Activated T-helper 2 cell treated with anti-CD3 and anti-CD28 coated beads, Interferon-gamma antibody, Interleukin-2, Interleukin-4, amounts not matched to agents 10 μg/mL and 5 μg/mL and 100 μg/mL, durations not matched to agents 14 hours and 24 hours and 36 hours (primary cell): ENCODE measurements at regions not wholly inside any gene's neighbourhood (a gene's known extent, or its start where the extent isn't known, plus 50 kb on each side); places are given as distances from the start of the nearest gene placed in this dataset.
"Not testable (repeated sequence)": the region's sequence is repeated elsewhere in the genome, so short reads cannot be mapped to it uniquely, and the experiment has no call there.

Source experiments
- DNase-seq: peaks from one replicate; pipeline ENCODE4 v3.0.0; 2021; ENCODE audit warnings: low spot score
- H3K27ac Mint-ChIP-seq: one replicate; pipeline ENCODE4 v1.8.0; 2021; ENCODE audit warnings: mixed read lengths
- H3K27me3 Mint-ChIP-seq: one replicate; pipeline ENCODE4 v1.8.0; 2021; ENCODE audit warnings: low read depth, mixed read lengths
- H3K36me3 Mint-ChIP-seq: one replicate; pipeline ENCODE4 v1.8.0; 2021; ENCODE audit warnings: low read depth, mixed read lengths
- H3K4me1 Mint-ChIP-seq: one replicate; pipeline ENCODE4 v1.8.0; 2021; ENCODE audit warnings: low read depth, mixed read lengths
- H3K4me3 Mint-ChIP-seq: one replicate; pipeline ENCODE4 v1.8.0; 2021; ENCODE audit warnings: low read depth, mild to moderate bottlenecking, moderate library complexity, mixed read lengths
- H3K9me3 Mint-ChIP-seq: one replicate; pipeline ENCODE4 v1.8.0; 2021; ENCODE audit warnings: mixed read lengths
- intact Hi-C: fragments of 100-400 bp; cut with micrococcal nuclease; formaldehyde crosslinking; loops from one replicate; pipeline ENCODE4 v1.15.1; 2023

GRCh38 chr13:53272873-53273272, 244.3 kb downstream of the OLFM4 start:
- DNase-seq, result no peak
- Mint-ChIP-seq H3K27me3 (no peaks in the 10 kb centered on the region), H3K4me1 (no peaks in the 10 kb centered on the region), H3K36me3 (no peaks in the 10 kb centered on the region), H3K4me3 (no peak overlapping the region), H3K9me3 (peaks cover under 1% of the 10 kb centered on the region), H3K27ac (no peak overlapping the region)
- intact Hi-C loops, result no loop called here

DNA sequence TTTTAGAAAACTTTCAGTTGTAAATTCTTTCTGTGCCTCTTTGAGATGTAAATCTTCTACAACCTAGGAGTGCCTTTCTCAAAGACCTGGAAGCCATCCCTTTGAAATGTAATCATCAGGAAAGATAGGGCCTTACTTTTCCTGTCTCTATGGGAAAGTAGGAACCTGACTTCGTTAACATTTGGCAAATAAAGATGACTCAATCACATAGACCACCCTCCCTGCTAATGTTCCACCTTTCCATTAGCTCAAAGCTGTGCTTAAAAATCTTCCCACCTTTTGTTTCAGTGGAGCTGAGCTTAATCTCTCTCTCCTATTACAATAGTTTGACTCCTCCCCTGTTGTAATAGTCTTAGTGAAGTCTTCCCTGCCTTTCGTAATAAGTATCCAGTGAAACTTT, 247.7 kb downstream of the OLFM4 start:
- Mint-ChIP-seq H3K27me3 (no peaks in the 10 kb centered on the region), H3K4me1 (no peaks in the 10 kb centered on the region), H3K27ac (no peak overlapping the region), H3K36me3 (no peaks in the 10 kb centered on the region), H3K9me3 (no peaks in the 10 kb centered on the region), H3K4me3 (no peak overlapping the region)
- intact Hi-C loops, result no loop called here
- no peak for DNase-seq

DNA sequence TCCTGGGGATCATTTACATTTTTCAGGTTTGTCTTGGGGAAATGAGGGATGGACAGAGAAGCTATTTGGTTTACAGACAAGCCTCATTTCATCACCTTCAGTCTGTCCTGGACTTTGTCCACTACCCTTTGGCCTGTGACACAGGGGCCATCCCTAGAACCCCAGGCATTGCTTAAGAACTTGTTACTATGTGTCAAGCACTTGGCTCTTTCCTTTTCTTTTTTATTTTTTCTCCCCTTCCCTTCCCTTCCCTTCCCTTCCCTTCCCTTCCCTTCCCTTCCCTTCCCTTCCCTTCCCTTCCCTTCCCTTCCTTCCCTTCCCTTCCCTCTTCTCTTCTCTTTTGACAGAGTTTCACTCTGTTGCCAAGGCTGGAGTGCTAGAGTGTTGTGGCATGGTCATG, 253.1 kb downstream of the OLFM4 start:
- Mint-ChIP-seq H3K27ac (no peak overlapping the region), H3K4me1 (no peaks in the 10 kb centered on the region), H3K36me3 (no peaks in the 10 kb centered on the region), H3K27me3 (no peaks in the 10 kb centered on the region), H3K4me3 (no peak overlapping the region), H3K9me3 (no peaks in the 10 kb centered on the region)
- DNase-seq, result no peak
- intact Hi-C loops, result no loop called here

- intact Hi-C loops, result no loop called here
- Mint-ChIP-seq H3K9me3 (no peaks in the 10 kb centered on the region), H3K27ac (no peak overlapping the region), H3K36me3 (no peaks in the 10 kb centered on the region), H3K4me3 (no peak overlapping the region), H3K4me1 (no peaks in the 10 kb centered on the region), H3K27me3 (no peaks in the 10 kb centered on the region)
- DNase-seq, result no peak
These were observed 257.4 kb downstream of the OLFM4 start for GRCh38 chr13:53285896-53286430.

- Mint-ChIP-seq H3K4me3 (no peak overlapping the region), H3K27me3 (no peaks in the 10 kb centered on the region), H3K36me3 (no peaks in the 10 kb centered on the region), H3K4me1 (no peaks in the 10 kb centered on the region), H3K27ac (no peak overlapping the region), H3K9me3 (peaks cover 2% of the 10 kb centered on the region)
- intact Hi-C loops, result no loop called here
- DNase-seq, result no peak
These were observed 269.8 kb downstream of the OLFM4 start for GRCh38 chr13:53298396-53298795.

GRCh38 chr13:53301449-53301848, 272.8 kb downstream of the OLFM4 start:
- no peaks in the 10 kb centered on the region for H3K9me3 Mint-ChIP-seq
- H3K4me1 Mint-ChIP-seq, result no peaks in the 10 kb centered on the region
- H3K27ac Mint-ChIP-seq, result no peak overlapping the region
- H3K4me3 Mint-ChIP-seq, result no peak overlapping the region
- intact Hi-C loops, result no loop called here
- DNase-seq, result no peak
- no peaks in the 10 kb centered on the region for H3K27me3 Mint-ChIP-seq
- no peaks in the 10 kb centered on the region for H3K36me3 Mint-ChIP-seq

DNA sequence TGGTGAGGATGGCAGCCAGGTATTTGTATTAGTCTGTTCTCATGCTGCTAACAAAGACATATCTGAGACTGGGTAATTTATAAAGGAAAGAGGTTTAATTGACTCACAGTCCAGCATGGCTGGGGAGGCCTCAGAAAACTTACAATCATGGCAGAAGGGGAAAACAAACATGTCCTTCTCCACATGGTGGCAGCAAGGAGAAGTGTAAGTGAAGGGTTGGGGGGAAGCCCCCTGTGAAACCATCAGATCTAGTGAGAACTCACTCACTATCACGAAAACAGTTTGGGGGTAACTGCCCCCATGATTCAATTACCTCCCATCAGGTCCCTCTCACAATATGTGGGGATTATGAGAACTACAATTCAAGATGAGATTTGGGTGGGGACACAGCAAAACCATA, 276.8 kb downstream of the OLFM4 start:
- H3K27ac Mint-ChIP-seq, intact Hi-C loops, DNase-seq, H3K4me3 Mint-ChIP-seq, H3K27me3 Mint-ChIP-seq, H3K36me3 Mint-ChIP-seq, H3K9me3 Mint-ChIP-seq, H3K4me1 Mint-ChIP-seq: not testable (repeated sequence)

- Mint-ChIP-seq H3K27ac (no peak overlapping the region), H3K27me3 (no peaks in the 10 kb centered on the region), H3K9me3 (no peaks in the 10 kb centered on the region), H3K36me3 (no peaks in the 10 kb centered on the region), H3K4me3 (no peak overlapping the region), H3K4me1 (no peaks in the 10 kb centered on the region)
- intact Hi-C loops, result no loop called here
- no peak for DNase-seq
These were observed 282.2 kb downstream of the OLFM4 start for GRCh38 chr13:53310786-53311185.

DNA sequence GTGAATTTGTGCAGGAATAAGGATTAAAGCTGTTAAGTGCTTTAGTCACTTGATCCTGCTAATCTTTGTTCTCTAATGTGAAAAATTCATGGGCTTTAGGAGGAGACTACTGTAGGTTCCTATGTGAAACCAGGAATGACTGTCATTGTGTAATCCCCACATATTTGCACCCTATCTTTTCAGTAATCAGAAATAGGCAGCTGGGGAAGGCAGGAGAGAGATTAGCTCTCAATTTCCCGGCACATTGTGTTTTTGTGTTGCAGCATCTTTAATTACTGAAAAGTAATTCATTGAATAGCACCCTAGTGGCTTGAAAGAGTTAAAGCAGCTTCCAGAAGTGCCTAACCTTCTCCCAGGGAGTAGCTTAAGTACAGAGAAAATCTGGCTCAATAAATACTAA, 282.9 kb downstream of the OLFM4 start:
- DNase-seq, result no peak
- Mint-ChIP-seq H3K4me1 (no peaks in the 10 kb centered on the region), H3K9me3 (no peaks in the 10 kb centered on the region), H3K36me3 (no peaks in the 10 kb centered on the region), H3K4me3 (no peak overlapping the region), H3K27ac (no peak overlapping the region), H3K27me3 (no peaks in the 10 kb centered on the region)
- intact Hi-C loops, result no loop called here

GRCh38 chr13:53321296-53321801, 292.7 kb downstream of the OLFM4 start:
- H3K4me1 Mint-ChIP-seq, result no peaks in the 10 kb centered on the region
- no peaks in the 10 kb centered on the region for H3K27me3 Mint-ChIP-seq
- no peak for DNase-seq
- no peaks in the 10 kb centered on the region for H3K36me3 Mint-ChIP-seq
- no peak overlapping the region for H3K4me3 Mint-ChIP-seq
- intact Hi-C loops, result no loop called here
- peaks cover 7% of the 10 kb centered on the region for H3K9me3 Mint-ChIP-seq
- no peak overlapping the region for H3K27ac Mint-ChIP-seq

- no peak for DNase-seq
- no peak overlapping the region for H3K4me3 Mint-ChIP-seq
- H3K27ac Mint-ChIP-seq, result no peak overlapping the region
- H3K4me1 Mint-ChIP-seq, result no peaks in the 10 kb centered on the region
- no peaks in the 10 kb centered on the region for H3K36me3 Mint-ChIP-seq
- no peaks in the 10 kb centered on the region for H3K27me3 Mint-ChIP-seq
- intact Hi-C loops, result no loop called here
- peaks cover 5% of the 10 kb centered on the region for H3K9me3 Mint-ChIP-seq
These were observed 296.0 kb downstream of the OLFM4 start for GRCh38 chr13:53324656-53325055.

DNA sequence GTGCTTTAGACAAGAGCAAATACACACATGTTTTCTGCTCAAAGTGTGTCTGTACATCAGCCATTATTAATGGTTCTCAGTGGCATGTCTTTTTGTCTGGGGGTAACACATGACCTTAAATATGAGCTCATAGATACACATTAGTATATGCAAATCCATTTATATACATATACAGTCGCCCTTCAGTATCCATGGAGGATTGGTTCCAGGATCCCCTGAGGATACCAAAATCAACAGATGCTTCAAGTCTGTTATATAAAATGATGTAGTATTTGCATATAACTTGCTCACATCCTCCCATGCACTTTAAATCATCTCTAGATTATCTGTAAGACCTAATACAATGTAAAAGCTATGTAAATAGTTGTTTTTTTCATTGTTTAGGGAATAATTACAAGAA, 298.1 kb downstream of the OLFM4 start:
- DNase-seq, result no peak
- Mint-ChIP-seq H3K36me3 (no peaks in the 10 kb centered on the region), H3K9me3 (no peaks in the 10 kb centered on the region), H3K4me1 (no peaks in the 10 kb centered on the region), H3K27me3 (no peaks in the 10 kb centered on the region), H3K4me3 (no peak overlapping the region), H3K27ac (no peak overlapping the region)
- intact Hi-C loops, result no loop called here

- DNase-seq, result no peak
- Mint-ChIP-seq H3K4me3 (no peak overlapping the region), H3K4me1 (no peaks in the 10 kb centered on the region), H3K27me3 (no peaks in the 10 kb centered on the region), H3K36me3 (no peaks in the 10 kb centered on the region), H3K27ac (no peak overlapping the region), H3K9me3 (no peaks in the 10 kb centered on the region)
- intact Hi-C loops, result no loop called here
These were observed 299.2 kb downstream of the OLFM4 start for GRCh38 chr13:53327680-53328315.
